ENCODE measurements at regions not wholly inside any gene's neighbourhood (a gene's known extent, or its start where the extent isn't known, plus 50 kb on each side); places are given as distances from the start of the nearest gene placed in this dataset.

GRCh38 chr4:24060932-24061331 is 171.1 kb upstream of the PPARGC1A start:
- Histone ChIP-seq H3K9me3 (replicated peaks in 1 of 3) (no peaks in the 10 kb centered on the region), H3K27ac (no peak overlapping the region), H3K4me3 (no peak overlapping the region), H3K36me3 (replicated peaks in 1 of 2) (no peaks in the 10 kb centered on the region), H3K4me1 (replicated peaks in 1 of 2) (no peaks in the 10 kb centered on the region), H3K27me3 (no peaks in the 10 kb centered on the region)
- intact Hi-C loops (cut with DNase I) = no loop called here
- DNase-seq = no peak
- 63 to 87% (median 72%) methylated on average over 3 of the region's 3 CpGs for WGBS, 4 donors
- TF ChIP-seq POLR2A (IDR thresholded peaks at IDR 0.05) (no peak), CTCF (IDR thresholded peaks at IDR 0.05) (no peak)

- DNase-seq = no peak
- Histone ChIP-seq H3K4me1 (replicated peaks in 1 of 2) (no peaks in the 10 kb centered on the region), H3K27ac (no peak overlapping the region), H3K36me3 (replicated peaks in 1 of 2) (no peaks in the 10 kb centered on the region), H3K4me3 (no peak overlapping the region), H3K27me3 (no peaks in the 10 kb centered on the region), H3K9me3 (replicated peaks in 1 of 3) (no peaks in the 10 kb centered on the region)
- TF ChIP-seq POLR2A (IDR thresholded peaks at IDR 0.05) = no peak
- no peak for TF ChIP-seq CTCF (IDR thresholded peaks at IDR 0.05)
- 82 to 90% (median 86%) methylated on average over 5 of the region's 5 CpGs for WGBS, 4 donors
- intact Hi-C loops (cut with DNase I) = no loop called here
Measured at GRCh38 chr4:24059839-24060238, 170.0 kb upstream of the PPARGC1A start.

GRCh38 chr4:24057915-24058559 is 168.2 kb upstream of the PPARGC1A start:
- no peaks in the 10 kb centered on the region for H3K4me1 ChIP-seq (replicated peaks in 1 of 2)
- no peak for DNase-seq
- H3K36me3 ChIP-seq (replicated peaks in 1 of 2) = no peaks in the 10 kb centered on the region
- no peak for TF ChIP-seq POLR2A (IDR thresholded peaks at IDR 0.05)
- TF ChIP-seq CTCF (IDR thresholded peaks at IDR 0.05) = no peak
- H3K27ac ChIP-seq = no peak overlapping the region
- H3K9me3 ChIP-seq (replicated peaks in 1 of 3) = no peaks in the 10 kb centered on the region
- intact Hi-C loops (cut with DNase I) = no loop called here
- 63 to 80% (median 72%) methylated on average over 10 of the region's 10 CpGs for WGBS, 4 donors
- H3K4me3 ChIP-seq = no peak overlapping the region
- H3K27me3 ChIP-seq = no peaks in the 10 kb centered on the region

- H3K4me3 ChIP-seq = no peak overlapping the region
- no peak for DNase-seq
- no peak overlapping the region for H3K27ac ChIP-seq
- WGBS, 4 donors = 83 to 93% (median 85%) methylated on average over 1 of the region's 1 CpG
- H3K4me1 ChIP-seq (replicated peaks in 1 of 2) = no peaks in the 10 kb centered on the region
- TF ChIP-seq POLR2A (IDR thresholded peaks at IDR 0.05) (no peak), CTCF (IDR thresholded peaks at IDR 0.05) (no peak)
- H3K36me3 ChIP-seq (replicated peaks in 1 of 2) = no peaks in the 10 kb centered on the region
- intact Hi-C loops (cut with DNase I) = no loop called here
- H3K27me3 ChIP-seq = no peaks in the 10 kb centered on the region
- no peaks in the 10 kb centered on the region for H3K9me3 ChIP-seq (replicated peaks in 1 of 3)
Measured at GRCh38 chr4:24056289-24056688, 166.4 kb upstream of the PPARGC1A start.
